Fibroblast of the conjunctiva (primary cell): ENCODE measurements at regions not wholly inside any gene's neighbourhood (a gene's known extent, or its start where the extent isn't known, plus 50 kb on each side); places are given as distances from the start of the nearest gene placed in this dataset.

Source experiments
- DNase-seq: peaks from one replicate; pipeline ENCODE4 v3.0.0-alpha.2; 2010; ENCODE audit warnings: low read depth

DNA sequence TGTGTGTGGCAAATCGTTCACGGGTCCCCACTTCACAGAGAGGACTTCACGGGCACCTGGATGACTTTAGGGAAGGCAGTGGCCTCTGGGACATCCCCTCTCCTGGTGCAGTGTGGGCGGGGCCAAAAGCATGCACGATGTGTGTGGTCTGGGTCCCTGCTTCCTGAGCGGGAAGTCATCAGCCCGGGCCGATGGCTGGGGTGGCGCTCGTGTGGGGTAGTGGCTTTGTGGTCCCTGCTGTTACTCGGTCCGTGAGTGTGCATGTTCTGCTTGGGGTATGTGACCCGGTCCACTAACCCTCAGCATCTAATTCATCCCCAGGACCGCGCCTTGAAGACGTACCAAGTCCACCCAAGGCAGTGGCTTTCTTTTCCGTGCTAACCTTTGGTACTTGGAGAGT is 142.5 kb upstream of the RTL1 start:
- no peak for DNase-seq

DNA sequence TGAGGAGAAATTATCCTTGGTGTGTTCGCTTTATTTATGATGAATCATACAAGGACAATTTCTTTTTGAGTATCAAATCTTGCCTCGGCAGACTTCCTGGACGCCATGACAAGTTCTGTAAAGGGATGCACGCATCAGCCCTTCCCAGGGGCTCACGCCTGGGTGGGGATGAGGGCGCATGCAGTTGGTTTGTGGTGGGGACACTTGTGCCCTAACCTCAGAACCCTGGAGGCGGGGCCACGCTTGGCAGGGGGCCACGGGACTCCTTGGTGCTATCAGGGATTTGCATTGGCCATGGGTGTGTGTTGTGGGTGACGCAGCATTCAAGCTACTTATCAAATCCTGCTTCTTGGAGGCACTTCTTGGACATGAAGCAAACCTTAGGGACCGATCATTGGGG is 143.8 kb upstream of the RTL1 start:
- DNase-seq, result no peak

DNA sequence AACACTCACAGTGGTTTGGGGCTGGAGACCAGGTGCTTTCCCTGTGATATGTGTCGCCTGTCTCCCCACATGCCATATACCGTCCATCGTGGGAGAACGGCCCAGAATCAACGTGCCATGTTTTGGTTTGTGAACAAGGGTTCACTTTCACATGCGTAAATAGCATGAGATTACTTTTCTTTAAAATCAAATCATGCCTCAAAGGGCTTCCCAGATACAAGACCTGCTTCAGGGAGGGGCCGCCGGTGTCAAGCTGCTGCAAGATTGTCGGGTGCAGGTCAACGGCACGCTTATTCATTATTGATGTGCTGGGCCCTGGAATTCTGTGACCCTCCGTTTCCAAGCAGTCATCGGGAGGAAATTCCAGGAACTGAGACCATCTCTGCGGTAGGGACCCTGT is 145.2 kb upstream of the RTL1 start:
- DNase-seq, result no peak

DNA sequence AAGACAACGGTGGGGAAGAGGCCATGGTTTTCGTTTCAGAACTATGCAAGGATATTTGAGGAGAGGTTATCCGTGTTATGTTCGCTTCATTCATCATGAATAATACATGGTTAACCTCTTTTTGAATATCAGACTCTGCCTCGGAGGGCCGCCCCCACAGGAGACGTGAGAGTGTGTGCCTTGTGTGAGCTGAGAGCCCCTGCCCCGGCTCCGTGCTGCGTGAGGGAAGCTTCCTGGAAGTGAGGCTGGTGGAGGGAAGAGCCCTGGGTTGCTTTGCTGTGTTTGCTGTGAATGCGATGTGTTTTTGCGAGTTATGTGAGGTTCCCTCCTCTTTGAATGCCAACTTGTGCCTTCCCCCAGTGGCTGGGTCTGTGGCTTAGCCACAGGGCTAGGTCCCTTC is 146.0 kb upstream of the RTL1 start:
- DNase-seq, result no peak

DNA sequence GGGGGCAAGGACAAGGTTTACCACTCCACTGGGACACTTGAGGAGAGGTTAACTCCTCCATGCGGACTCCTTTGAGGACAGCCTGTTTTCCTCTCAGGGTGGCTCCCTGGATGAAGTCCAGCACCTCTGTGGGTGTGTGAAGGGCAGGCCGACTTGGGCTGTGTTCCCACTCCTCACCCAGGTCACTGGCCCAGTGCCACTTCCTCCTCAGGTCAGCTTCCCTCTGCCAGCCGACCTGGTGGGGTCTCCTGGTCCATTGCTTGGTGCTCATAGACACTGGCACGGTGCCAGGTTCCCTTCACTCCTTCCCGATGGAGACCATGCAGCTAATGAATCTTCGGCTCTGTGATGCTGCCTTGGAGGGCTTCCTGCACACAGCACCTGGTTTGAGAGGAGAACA is 146.4 kb upstream of the RTL1 start:
- DNase-seq, result no peak

DNA sequence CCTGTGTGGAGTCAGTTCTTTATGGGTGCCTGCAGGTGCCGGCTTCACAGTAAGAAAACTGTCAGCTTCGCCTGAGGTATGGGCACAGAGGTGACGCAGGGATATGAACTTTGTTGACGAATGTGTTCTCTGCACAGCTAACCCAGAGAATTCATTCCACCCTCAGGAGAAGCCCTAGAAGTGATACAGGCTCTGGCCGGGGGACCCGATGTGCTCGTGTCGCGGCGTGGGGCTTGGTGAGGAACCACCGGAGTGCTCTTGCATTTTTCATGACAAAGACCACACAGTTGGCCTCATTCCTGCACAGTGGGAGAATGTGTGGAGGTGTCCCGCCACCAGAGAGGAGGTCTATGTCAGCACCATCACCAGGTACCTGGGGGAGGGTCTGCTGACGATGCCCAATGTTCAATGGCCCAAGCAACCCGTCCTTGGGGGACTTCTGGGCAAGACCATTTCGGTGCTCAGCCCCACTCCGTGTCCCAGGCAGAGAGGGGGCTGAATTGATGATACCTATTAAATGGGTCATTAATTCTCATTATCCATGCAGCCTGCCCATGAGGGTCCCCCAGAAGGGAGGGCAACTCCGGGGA is 147.5 kb upstream of the RTL1 start:
- no peak for DNase-seq

DNA sequence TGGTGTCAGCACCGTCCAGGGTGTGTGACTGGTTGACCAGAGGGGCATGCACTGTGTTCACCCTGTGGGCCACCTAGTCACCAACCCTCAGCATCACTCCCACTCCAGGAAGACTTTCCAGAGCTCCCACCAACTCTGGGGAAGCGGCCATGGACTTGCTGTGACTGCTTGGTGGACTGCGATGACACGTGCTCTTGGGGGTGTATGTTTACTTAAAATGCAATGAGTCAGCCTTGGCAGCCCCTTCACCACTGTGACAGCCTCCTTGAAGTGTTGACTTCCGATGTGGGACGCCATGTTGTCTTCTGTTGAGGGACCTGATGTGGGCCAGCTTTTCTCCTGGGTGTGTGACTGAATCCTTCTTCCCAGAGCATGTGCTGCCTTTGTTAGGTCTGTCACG is 151.1 kb upstream of the RTL1 start:
- no peak for DNase-seq

DNA sequence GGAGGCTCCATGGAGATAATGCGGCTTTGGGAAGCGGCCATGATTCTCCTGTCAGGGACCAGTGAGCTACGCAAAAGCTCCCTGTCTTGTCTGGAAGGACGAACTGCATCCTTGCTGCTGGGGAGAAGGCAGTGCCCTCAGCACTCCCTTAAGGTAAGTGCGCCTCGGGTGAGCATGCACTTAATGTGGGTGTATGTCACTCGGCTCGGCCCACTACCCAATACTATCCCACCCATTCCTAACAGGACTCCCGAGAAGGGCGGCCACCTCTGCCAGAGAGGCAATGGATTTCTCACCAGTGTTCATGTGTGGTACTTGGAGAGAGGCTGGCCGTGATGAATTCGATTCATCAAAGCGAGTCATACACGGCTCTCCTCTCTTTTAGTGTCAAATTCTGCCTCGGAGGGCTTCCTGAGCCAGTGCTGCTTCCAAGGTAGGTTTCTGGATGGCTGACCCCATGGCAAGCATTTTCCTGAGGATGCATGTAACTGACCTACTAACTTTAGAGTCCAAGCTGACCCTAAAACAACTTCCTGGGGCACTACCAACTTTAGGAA is 151.7 kb upstream of the RTL1 start:
- DNase-seq, result no peak

DNA sequence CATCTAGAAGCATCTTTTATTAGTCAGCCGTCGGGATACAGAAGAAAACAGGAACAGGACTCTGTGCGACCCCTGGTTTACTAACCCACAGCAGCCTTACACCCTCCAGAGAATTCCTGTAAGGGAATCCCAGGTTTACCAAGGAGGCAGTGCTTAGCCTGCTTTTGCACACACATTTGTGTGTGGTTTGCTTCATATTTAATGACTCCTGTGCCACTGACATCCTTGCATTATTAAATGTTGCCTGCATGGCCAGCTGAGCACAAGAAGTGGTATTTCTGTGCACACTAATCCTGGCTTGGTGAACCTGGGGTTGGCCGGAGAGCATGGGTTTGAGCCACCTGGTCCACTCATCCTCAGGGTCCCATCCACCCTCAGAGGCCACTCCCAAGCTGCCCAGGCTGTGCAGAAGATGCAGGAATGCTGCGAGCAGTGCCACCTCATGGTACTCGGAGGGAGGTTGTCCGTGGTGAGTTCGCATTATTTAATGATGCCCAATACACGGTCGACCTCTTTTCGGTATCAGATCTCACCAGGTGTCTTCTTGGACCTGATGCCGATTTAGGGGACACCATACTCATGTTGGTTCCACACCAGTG is 152.4 kb upstream of the RTL1 start:
- DNase-seq, result no peak

DNA sequence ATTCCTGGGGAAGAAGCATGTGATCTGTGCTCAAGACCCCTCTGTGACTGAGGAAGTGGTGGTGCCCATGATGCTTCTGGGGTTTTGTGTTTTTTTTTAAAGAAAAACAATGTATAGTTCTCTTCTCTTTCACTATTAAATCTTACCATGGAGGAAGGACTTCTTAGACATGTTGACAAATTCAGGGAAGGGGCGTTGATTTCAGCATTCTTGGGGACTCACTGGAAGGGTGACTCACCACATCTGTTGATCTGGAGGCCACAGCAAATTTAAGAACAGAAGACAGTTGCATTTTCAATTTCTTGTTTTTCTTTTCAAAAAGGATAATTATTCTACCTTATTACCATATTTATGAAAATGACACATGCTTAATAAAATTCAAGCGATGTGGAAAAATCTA is 152.9 kb upstream of the RTL1 start:
- no peak for DNase-seq

DNA sequence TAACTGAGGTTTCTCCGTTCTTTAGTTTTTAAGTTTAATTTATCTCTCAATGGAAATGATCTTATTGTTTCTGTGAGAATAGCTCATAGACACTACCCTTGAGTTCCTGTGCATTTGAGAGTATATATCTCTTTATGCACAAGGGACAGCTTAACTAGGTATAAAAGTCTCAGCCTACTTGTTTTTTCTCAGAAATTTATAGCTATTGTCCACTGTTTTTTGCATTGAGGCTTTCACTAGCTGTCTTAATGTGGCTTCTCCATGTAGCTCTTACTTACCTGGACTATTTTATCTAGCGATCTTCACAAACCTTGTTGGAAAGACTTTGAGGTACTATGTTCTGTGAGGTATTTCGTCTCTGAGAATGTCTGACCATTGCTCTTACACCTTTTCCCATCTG is 153.9 kb upstream of the RTL1 start:
- no peak for DNase-seq

DNA sequence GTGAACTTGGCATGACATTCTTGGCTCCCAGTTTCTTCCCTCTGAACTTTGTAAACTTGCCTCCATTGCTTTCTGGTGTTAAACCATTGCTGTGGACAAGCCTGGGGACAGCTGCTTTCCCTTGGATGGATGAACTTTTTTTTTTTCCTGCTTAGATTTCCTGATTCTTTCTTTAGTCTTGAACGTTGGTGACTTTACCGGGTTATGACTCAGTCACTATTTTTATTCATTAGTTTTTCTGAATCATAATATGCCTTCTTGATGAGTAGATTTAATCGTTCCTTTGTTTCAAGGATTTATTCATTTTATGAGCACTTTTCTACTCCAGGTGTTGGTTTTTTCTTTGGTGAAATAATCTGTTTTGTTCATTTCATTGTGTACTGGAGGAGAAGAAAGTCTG is 155.0 kb upstream of the RTL1 start:
- DNase-seq, result no peak

DNA sequence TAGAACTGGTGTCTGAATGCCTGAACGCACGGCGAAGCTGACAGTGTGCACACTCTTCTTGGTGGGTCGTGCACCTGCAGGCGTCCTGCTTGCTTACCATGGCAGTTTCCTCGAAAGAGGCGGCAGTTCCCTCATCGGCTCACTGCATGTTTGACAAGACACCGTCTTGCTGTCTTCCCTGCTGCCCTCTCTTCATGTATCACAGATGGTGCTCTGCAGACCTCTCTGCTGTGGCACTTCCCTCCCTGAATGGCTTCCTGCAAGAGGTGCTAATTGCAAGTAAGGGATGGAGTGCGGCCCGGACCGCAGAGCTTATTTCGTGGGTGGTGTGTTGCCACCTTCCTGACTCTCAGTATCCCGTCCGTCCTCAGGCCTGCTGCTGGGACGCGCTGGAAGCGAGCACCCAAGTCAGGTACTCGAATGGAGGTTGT is 156.7 kb upstream of the RTL1 start:
- no peak for DNase-seq

DNA sequence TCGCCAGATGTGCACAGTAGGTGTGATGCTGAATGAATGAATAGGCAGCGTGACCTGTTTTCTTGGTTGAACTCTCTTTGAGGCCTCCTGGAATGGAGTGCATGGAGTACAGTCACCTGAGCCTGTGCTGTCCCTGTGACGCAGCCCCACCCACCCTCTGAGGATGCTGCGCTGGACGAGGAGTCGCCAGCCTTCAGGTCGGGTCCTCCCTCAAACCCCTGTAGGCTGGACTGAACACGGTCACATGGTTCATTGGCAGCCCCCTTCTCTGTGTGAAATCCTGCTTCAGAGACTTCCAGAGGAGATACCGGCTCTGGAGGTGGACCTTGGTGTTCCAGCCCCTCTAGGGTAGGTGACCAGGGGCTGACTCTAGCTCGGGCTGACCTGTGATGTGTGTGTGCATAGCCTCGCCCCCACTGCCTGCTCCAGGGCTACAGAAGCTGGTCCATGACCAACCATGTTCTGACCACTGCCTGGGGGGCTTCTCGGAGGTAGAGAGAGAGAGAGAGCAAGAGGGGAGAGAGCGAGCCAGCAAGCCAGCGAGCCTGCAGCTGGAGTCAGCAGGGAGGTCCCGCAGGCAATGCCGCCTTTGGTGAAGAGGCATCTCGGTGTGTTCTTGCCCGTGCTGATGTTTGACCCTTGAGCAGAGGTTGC is 158.0 kb upstream of the RTL1 start:
- DNase-seq, result no peak

DNA sequence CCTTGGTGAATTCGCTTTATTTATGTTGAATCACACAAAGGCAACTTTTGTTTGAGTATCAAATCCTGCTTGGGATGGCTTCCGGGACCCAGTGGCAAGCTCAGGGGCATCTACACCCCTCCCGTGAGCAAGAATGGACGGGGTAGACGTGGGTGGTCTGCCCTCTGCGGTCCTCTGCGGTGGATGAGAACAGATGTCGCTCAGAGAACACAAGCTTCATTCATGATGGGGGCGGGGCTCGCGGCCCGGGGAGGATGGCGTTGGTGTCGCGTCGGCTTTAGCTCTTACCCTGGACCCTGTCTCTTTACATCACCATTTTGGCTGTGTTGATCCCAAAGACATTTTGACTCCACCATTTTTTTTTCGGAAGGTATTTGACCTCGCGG is 158.5 kb upstream of the RTL1 start:
- DNase-seq, result no peak

DNA sequence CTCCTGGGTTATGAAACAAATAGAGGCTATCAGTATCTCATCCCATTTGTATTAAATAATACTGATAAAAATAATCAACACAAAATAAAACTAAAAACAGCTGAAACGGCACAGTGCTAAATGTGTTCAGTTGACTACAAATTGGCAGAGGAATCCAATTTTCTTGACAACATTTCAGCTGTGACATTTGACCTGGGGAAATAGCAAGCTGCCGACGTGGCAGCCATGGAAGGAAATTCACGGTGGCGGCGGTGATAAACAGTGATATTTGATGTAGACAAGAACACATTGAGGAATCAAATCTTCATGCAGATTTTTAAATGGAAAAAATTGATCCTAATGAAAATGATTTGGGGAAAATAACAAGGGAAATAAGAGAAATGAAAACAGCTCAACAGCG is 159.1 kb upstream of the RTL1 start:
- peak; percentile 10 for DNase-seq

DNA sequence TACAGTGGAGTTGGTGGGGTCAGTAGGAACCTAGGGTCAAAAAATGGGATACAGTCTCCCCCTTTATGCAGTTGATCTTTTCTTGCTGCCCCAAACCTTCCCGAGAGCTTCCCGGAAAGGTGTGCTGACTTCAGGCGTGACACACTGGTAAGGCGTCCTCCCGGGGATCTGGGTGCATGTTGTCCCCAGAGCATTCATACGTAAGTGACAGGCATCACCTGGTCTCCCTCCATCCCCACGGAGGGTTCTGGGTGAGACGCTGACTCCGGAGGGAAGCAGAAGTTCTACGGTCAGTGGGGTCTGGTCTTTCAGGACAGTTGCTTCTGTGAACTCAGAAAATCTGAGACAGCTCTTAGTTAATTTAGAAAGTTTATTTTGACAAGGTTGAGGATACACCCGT is 159.6 kb upstream of the RTL1 start:
- no peak for DNase-seq

DNA sequence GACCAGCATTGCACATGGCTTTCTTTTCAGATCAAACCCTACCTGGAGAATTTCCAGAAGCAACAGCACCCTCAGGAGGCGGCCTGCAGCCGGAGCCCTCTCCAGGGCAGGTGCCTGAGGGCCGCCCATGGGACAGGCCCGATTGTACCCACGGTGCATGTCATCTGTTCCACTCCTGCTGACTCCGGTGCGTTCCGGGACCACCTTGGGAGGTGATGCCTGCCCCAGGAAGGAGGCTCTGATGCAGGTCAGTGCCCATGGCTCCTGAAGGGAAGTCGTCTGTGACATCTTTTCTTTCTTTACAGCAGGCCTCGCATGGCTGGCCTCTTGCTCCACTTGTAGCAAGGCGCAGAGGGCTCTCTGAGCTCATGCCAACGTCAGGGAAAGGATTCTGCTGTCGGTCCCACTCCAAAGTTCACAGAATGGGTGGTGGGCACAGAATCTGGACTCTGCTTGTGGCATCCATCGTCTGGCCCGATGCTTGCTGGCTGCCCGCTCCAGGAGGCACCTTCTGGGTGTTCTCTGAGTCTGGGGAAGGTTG is 160.7 kb upstream of the RTL1 start:
- no peak for DNase-seq

DNA sequence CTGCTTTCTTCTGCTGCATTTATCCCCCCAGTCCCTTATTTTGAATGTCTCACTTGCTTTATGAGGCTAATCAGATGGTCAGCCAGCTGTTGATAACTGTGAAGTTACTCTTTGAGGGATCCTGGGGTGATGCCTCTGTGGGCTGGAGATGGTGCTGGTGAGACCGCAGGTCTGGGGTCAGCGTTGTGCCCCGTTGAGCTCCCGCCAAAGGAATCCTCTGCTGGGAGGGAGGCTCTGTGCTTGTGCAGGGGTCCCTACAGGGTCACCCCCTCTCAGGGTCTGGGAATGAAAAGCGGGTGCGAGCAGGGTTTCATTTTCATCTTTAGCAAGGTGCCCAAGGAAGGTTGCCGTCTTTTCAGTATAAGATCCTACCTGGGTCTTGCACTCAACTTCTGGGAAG is 161.2 kb upstream of the RTL1 start:
- no peak for DNase-seq

DNA sequence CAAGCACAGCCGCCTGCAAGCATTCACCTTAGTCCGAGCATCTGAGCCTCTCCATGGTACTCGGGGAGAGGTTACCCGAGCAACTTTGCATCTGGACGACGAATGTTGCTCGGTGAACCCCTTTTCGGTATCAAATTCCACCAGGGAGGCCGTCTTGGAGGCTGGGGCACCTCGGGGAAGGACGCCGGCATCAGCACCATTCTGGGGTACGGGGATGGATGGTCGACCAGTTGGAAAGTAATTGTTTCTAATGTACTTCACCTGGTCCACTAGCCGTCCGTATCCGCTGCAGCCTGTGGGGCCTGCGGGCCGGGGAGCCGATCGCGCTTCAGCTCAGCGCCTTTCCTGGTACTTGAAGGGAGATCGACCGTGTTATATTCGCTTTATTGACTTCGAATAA is 161.7 kb upstream of the RTL1 start:
- no peak for DNase-seq

DNA sequence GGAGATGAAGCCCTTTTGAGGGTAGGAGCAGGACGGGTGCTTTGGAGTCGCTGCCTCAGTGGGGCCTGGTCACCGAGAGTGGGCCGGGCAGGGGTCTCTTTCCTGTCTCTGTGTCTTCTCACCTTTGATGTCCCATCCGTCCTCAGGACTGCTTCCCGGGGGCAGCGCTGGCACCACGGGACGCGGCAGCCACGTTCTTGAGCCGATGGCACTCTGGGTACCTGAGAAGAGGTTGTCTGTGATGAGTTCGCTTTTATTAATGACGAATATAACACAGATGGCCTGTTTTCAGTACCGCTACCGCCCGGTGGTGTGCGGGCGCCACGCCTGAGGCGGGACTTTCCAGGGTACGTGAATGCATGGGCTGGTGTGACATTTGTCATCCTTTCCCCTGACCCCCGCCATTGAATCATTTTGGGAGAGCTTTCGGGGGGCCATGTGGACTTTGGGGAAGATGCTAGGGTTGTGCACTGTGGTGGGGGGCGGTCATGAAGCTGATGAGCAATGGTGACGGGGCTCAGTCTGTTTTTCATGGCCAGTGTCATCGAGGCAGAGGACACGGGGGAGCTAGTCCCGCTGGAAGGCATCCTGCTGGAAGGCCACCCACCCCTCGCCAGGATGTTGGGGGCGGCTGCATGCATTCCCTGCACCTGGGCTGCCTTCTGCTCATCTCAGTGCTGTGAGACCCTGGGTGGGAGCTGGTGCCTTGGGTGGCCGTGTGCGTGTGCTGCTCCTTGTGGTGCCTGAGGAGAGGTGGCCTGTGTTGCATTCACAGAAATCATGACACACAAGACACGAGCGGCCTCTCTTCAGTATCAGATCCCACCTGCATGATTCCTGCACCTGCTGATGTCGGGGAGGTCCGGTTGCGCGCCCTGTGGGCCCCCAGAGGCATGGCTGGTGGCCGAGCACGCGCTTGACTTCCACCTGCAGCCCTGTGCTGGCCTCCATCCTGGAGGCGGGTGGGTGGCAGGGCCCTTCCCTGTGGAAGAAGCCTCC is 162.5 kb upstream of the RTL1 start:
- no peak for DNase-seq

DNA sequence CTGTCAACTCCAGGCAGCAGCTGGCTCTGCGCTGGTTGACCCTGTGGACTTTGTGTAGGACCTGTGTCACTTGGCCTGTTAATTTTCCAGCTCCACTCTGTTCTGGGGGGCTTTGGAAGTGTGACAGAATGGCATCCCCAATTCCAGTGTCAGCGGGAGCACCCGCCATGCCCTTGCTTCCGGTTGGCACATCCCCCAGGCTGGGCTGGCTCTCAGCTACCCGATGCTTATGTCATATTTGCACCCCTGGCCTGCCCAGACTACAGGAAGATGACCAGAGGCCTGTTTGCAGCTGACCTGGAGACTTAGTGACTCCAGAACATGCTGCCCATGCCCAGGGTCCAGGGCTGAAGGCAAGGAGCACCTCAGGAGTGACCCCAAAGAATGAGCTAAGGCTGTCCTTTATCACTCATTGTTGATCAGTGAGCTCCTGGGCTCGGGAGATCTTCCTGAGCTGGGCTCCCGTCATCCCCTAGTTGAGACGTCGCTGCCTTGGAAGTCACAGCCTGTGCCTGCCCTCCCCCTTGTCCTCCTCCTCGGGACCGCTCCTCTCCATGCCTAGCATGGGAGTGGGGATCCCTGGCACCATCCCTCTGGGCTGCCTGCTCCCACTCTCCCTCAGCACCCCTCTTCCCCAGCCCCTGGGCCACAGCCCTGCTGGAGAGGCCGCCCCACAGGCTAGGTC is 163.4 kb upstream of the RTL1 start:
- DNase-seq, result no peak
